IMR-90 (cell line): ENCODE measurements at regions not wholly inside any gene's neighbourhood (a gene's known extent, or its start where the extent isn't known, plus 50 kb on each side); places are given as distances from the start of the nearest gene placed in this dataset.

Source experiments
- ATAC-seq: fragments of 200-7000 bp; cut with Tn5 transposase; 2 replicates; pipeline ENCODE4 v1.9.1; 2020; ENCODE audit warnings: low read depth, mild to moderate bottlenecking, moderate library complexity
- BruUV-seq: library from RNA; stranded (reverse); fragments of 400-500 nt; replicated peaks from 2 replicates; lab custom pipeline; 2021; lab: Mats Ljungman, UMichigan
- CTCF ChIA-PET: fragments of 300-600 bp; formaldehyde crosslinking; extraction: SDS; loops from one replicate; lab custom pipeline; 2021; ENCODE audit warnings: antibody characterized with exemption; lab: Yijun Ruan, JAX
- POLR2A ChIA-PET: fragments of 300-600 bp; sonication (Branson Sonifier 250); formaldehyde crosslinking; loops from one replicate; lab custom pipeline; 2022; ENCODE audit warnings: antibody characterized with exemption; ENCODE audit not compliant: unreplicated experiment; lab: Charles Lee
- DNase-seq: peaks from one replicate; pipeline ENCODE4 v3.0.0; 2013
- H2AFZ ChIP-seq: replicated peaks from 2 replicates; pipeline ENCODE3; 2013; ENCODE audit warnings: low read length, mild to moderate bottlenecking; ENCODE audit not compliant: poor library complexity
- H2AK5ac ChIP-seq: 2 replicates; pipeline ENCODE4 v1.6.1; 2013; ENCODE audit warnings: low read depth, low read length, inconsistent platforms
- H2AK9ac ChIP-seq: replicated peaks from 2 replicates; pipeline ENCODE3; 2013; ENCODE audit warnings: mild to moderate bottlenecking, low read depth, low read length, moderate library complexity; ENCODE audit not compliant: poor library complexity
- H2BK120ac ChIP-seq: 2 replicates; pipeline ENCODE4 v1.6.1; 2013; ENCODE audit warnings: low read depth, low read length, inconsistent platforms
- H2BK15ac ChIP-seq: 3 replicates; pipeline ENCODE4 v1.6.1; 2013; ENCODE audit warnings: low read depth, low read length, inconsistent platforms
- H2BK20ac ChIP-seq: 2 replicates; pipeline ENCODE4 v1.6.1; 2013; ENCODE audit warnings: low read depth, mild to moderate bottlenecking, inconsistent platforms, low read length, moderate library complexity
- H2BK5ac ChIP-seq: 2 replicates; pipeline ENCODE4 v1.6.1; 2013; ENCODE audit warnings: mild to moderate bottlenecking, low read depth, low read length, inconsistent platforms; ENCODE audit not compliant: poor library complexity, severe bottlenecking
- H3K14ac ChIP-seq: replicated peaks from 2 replicates; pipeline ENCODE4 v1.6.1; 2013; ENCODE audit warnings: low read depth, low read length, inconsistent platforms
- H3K18ac ChIP-seq: 2 replicates; pipeline ENCODE4 v1.6.1; 2013; ENCODE audit warnings: low read depth, low read length, control low read depth
- H3K23ac ChIP-seq: 2 replicates; pipeline ENCODE4 v1.6.1; 2013; ENCODE audit warnings: low read depth, low read length, inconsistent platforms
- H3K27ac ChIP-seq: 2 replicates; pipeline ENCODE4 v1.5.1; 2013; ENCODE audit warnings: mild to moderate bottlenecking, control low read depth, low read length; ENCODE audit not compliant: insufficient read depth
- H3K27me3 ChIP-seq: 2 replicates; pipeline ENCODE4 v1.6.1; 2013; ENCODE audit warnings: low read length; ENCODE audit not compliant: control insufficient read depth, insufficient read depth
- H3K36me3 ChIP-seq: 2 replicates; pipeline ENCODE4 v1.6.1; 2013; ENCODE audit warnings: low read length, mixed read lengths; ENCODE audit not compliant: control insufficient read depth, insufficient read depth
- H3K4ac ChIP-seq: 2 replicates; pipeline ENCODE4 v1.6.1; 2013; ENCODE audit warnings: low read depth, low read length, inconsistent platforms
- H3K4me1 ChIP-seq: 2 replicates; pipeline ENCODE4 v1.6.1; 2013; ENCODE audit warnings: low read length, mixed read lengths; ENCODE audit not compliant: control insufficient read depth, insufficient read depth
- H3K4me2 ChIP-seq: 2 replicates; pipeline ENCODE4 v1.6.1; 2013; ENCODE audit warnings: low read depth, mild to moderate bottlenecking, control low read depth, low read length, moderate library complexity
- H3K4me3 ChIP-seq: 2 replicates; pipeline ENCODE4 v1.5.1; 2013; ENCODE audit warnings: low read depth, mild to moderate bottlenecking, control low read depth, low read length, moderate library complexity; ENCODE audit not compliant: insufficient read depth
- H3K56ac ChIP-seq: 2 replicates; pipeline ENCODE4 v1.6.1; 2013; ENCODE audit warnings: low read length, inconsistent platforms; ENCODE audit not compliant: insufficient read depth; ENCODE audit errors: extremely low read depth
- H3K79me1 ChIP-seq, 2 experiments: 2 replicates each; pipeline ENCODE4 v1.6.1; 2013; ENCODE audit warnings: low read length in 2 of 2, inconsistent platforms in 1 of 2, low read depth in 1 of 2
- H3K9ac ChIP-seq: 2 replicates; pipeline ENCODE4 v1.6.1; 2013; ENCODE audit warnings: low read depth, low read length, control low read depth
- H3K9me1 ChIP-seq: 2 replicates; pipeline ENCODE4 v1.6.1; 2013; ENCODE audit warnings: low read length, inconsistent platforms; ENCODE audit not compliant: insufficient read depth
- H3K9me3 ChIP-seq: 2 replicates; pipeline ENCODE4 v1.6.1; 2013; ENCODE audit warnings: low read length; ENCODE audit not compliant: control insufficient read depth, insufficient read depth
- H4K20me1 ChIP-seq: 2 replicates; pipeline ENCODE4 v1.6.1; 2013; ENCODE audit warnings: low read length, inconsistent platforms; ENCODE audit not compliant: insufficient read depth
- H4K5ac ChIP-seq: 2 replicates; pipeline ENCODE4 v1.6.1; 2013; ENCODE audit warnings: mild to moderate bottlenecking, low read depth, low read length, control low read depth
- H4K8ac ChIP-seq, 2 experiments: 2 replicates each; pipeline ENCODE4 v1.6.1; 2013; ENCODE audit warnings: low read depth in 2 of 2, low read length in 2 of 2, control low read depth in 1 of 2, inconsistent platforms in 1 of 2
- H4K91ac ChIP-seq: 2 replicates; pipeline ENCODE4 v1.6.1; 2013; ENCODE audit warnings: low read depth, low read length, inconsistent platforms; ENCODE audit not compliant: insufficient read depth
- FOS ChIP-seq: fragments of 150-350 bp; IDR thresholded peaks from 2 replicates; pipeline ENCODE4 v1.6.1; 2016; ENCODE audit warnings: low read depth, low read length
- MAZ ChIP-seq: IDR thresholded peaks from 2 replicates; pipeline ENCODE4 v1.6.1; 2012; ENCODE audit warnings: low read depth, mild to moderate bottlenecking, low read length, improper control_type of control experiment, moderate library complexity, borderline replicate concordance
- WGBS, 2 experiments: methylation state at CpG; one replicate each; pipeline versions ENCODE4 v1.1.5 to v1.1.7; 2013; ENCODE audit warnings: missing lambda C conversion rate in 2 of 2; ENCODE audit not compliant: insufficient read length in 1 of 2; ENCODE audit errors: extremely low coverage in 2 of 2; 5-methylcytosine and 5-hydroxymethylcytosine counted together
- dilution Hi-C: fragments of 300-500 bp; cut with HindIII; formaldehyde crosslinking; loops from one replicate; pipeline ENCODE4 v1.14.3; 2018; ENCODE audit warnings: low sequenced_read_pairs; ENCODE audit not compliant: unreplicated experiment
- in situ Hi-C: fragments of 300-500 bp; cut with MboI; formaldehyde crosslinking; loops from 3 replicates; pipeline ENCODE4 v1.14.3; 2019; ENCODE audit warnings: low sequenced_read_pairs, inconsistent platforms, mixed read lengths
- intact Hi-C: fragments of 100-400 bp; cut with micrococcal nuclease; formaldehyde crosslinking; loops from 2 replicates; pipeline ENCODE4 v1.10.0; 2022

GRCh38 chr11:109806205-109806604 lies 287.0 kb upstream of the ZC3H12C start:
- Histone ChIP-seq H3K14ac (no peak overlapping the region), H3K56ac (no peak overlapping the region), H3K9ac (no peak overlapping the region), H2BK120ac (no peak overlapping the region), H3K18ac (no peak overlapping the region), H4K5ac (no peak overlapping the region), H3K9me1 (no peaks in the 10 kb centered on the region), H3K27ac (no peak overlapping the region), H2AFZ (no peak overlapping the region), H2AK5ac (no peak overlapping the region), H4K20me1 (no peaks in the 10 kb centered on the region), H2BK5ac (no peak overlapping the region), H3K4me2 (no peak overlapping the region), H2BK15ac (no peak overlapping the region), H3K4me3 (no peak overlapping the region), H4K91ac (no peak overlapping the region), H3K79me1 (no peaks in the 10 kb centered on the region), H2AK9ac (no peak overlapping the region), H3K9me3 (no peaks in the 10 kb centered on the region), H4K8ac (no peak overlapping the region), H3K23ac (no peak overlapping the region), H2BK20ac (no peak overlapping the region), H3K4ac (no peak overlapping the region), H3K36me3 (no peaks in the 10 kb centered on the region), H3K27me3 (no peaks in the 10 kb centered on the region; the same call in 1 of the 2 replicates), H3K4me1 (no peaks in the 10 kb centered on the region)
- no CpG with 5 or more reads among the region's 1 CpG for WGBS, 2 experiments
- in situ Hi-C loops: no loop called here
- no TSS peak for BruUV-seq
- no peak for ATAC-seq
- intact Hi-C loops: no loop called here
- no peak for TF ChIP-seq FOS
- no peak for TF ChIP-seq MAZ
- POLR2A ChIA-PET: no interaction called here
- DNase-seq: no peak
- dilution Hi-C loops: no loop called here
- CTCF ChIA-PET: no interaction called here
